H9 (cell line): ENCODE measurements at regions not wholly inside any gene's neighbourhood (a gene's known extent, or its start where the extent isn't known, plus 50 kb on each side); places are given as distances from the start of the nearest gene placed in this dataset.

ENCODE experiments used
- DNase-seq: peaks from one replicate; pipeline ENCODE4 v3.0.0-alpha.2; 2017
- H2AFZ ChIP-seq: one replicate; pipeline ENCODE4 v1.6.1; 2013; ENCODE audit warnings: mild to moderate bottlenecking, low read length, control low read depth, moderate library complexity
- H2AK5ac ChIP-seq: 2 replicates; pipeline ENCODE4 v1.6.1; 2013; ENCODE audit warnings: low read length, control low read depth, mixed read lengths; ENCODE audit not compliant: insufficient read length
- H2BK120ac ChIP-seq: one replicate; pipeline ENCODE4 v1.6.1; 2013; ENCODE audit warnings: low read depth, mild to moderate bottlenecking, low read length, control low read depth, inconsistent platforms; ENCODE audit not compliant: poor library complexity, severe bottlenecking
- H2BK12ac ChIP-seq: 2 replicates; pipeline ENCODE4 v1.6.1; 2013; ENCODE audit warnings: low read length, control low read depth, mixed read lengths, low read depth; ENCODE audit not compliant: insufficient read length
- H2BK15ac ChIP-seq: 2 replicates; pipeline ENCODE4 v1.6.1; 2013; ENCODE audit warnings: low read depth, low read length, control low read depth
- H2BK20ac ChIP-seq: one replicate; pipeline ENCODE4 v1.6.1; 2013; ENCODE audit warnings: low read depth, mild to moderate bottlenecking, low read length, control low read depth, inconsistent platforms; ENCODE audit not compliant: poor library complexity, severe bottlenecking
- H2BK5ac ChIP-seq: 2 replicates; pipeline ENCODE4 v1.6.1; 2013; ENCODE audit warnings: low read length, control low read depth, mixed read lengths; ENCODE audit not compliant: insufficient read length
- H3K14ac ChIP-seq: 2 replicates; pipeline ENCODE4 v1.6.1; 2013; ENCODE audit warnings: low read length, control low read depth; ENCODE audit not compliant: insufficient read depth
- H3K18ac ChIP-seq: 2 replicates; pipeline ENCODE4 v1.6.1; 2013; ENCODE audit warnings: low read depth, mild to moderate bottlenecking, mixed read lengths, low read length, control low read depth; ENCODE audit not compliant: insufficient read length
- H3K23ac ChIP-seq: 2 replicates; pipeline ENCODE4 v1.6.1; 2013; ENCODE audit warnings: low read length, control low read depth, mixed read lengths, low read depth; ENCODE audit not compliant: insufficient read length
- H3K23me2 ChIP-seq: 2 replicates; pipeline ENCODE4 v1.6.1; 2013; ENCODE audit warnings: low read depth, mild to moderate bottlenecking, mixed read lengths, low read length, control low read depth; ENCODE audit not compliant: insufficient read length, poor library complexity, severe bottlenecking
- H3K27ac ChIP-seq: 2 replicates; pipeline ENCODE4 v1.5.1; 2013; ENCODE audit warnings: low read length, control low read depth, mixed read lengths, low read depth; ENCODE audit not compliant: insufficient read length
- H3K27me3 ChIP-seq: 2 replicates; pipeline ENCODE4 v1.6.1; 2013; ENCODE audit warnings: low read length, control low read depth, inconsistent platforms; ENCODE audit not compliant: insufficient read depth
- H3K4ac ChIP-seq: 2 replicates; pipeline ENCODE4 v1.6.1; 2013; ENCODE audit warnings: low read depth, mild to moderate bottlenecking, control low read depth, inconsistent platforms, low read length, moderate library complexity
- H3K4me1 ChIP-seq: 2 replicates; pipeline ENCODE4 v1.6.1; 2013; ENCODE audit warnings: low read length, control low read depth, inconsistent platforms; ENCODE audit not compliant: insufficient read depth
- H3K4me2 ChIP-seq: 2 replicates; pipeline ENCODE4 v1.6.1; 2013; ENCODE audit warnings: low read length, control low read depth, mixed read lengths; ENCODE audit not compliant: insufficient read length, insufficient read depth
- H3K56ac ChIP-seq: 2 replicates; pipeline ENCODE4 v1.6.1; 2013; ENCODE audit warnings: low read depth, mild to moderate bottlenecking, mixed read lengths, low read length, control low read depth; ENCODE audit not compliant: insufficient read length
- H3K79me1 ChIP-seq: 2 replicates; pipeline ENCODE4 v1.6.1; 2013; ENCODE audit warnings: low read depth, mild to moderate bottlenecking, moderate library complexity, low read length, control low read depth, inconsistent platforms; ENCODE audit not compliant: insufficient read depth, poor library complexity, severe bottlenecking
- H3K79me2 ChIP-seq: 2 replicates; pipeline ENCODE4 v1.6.1; 2013; ENCODE audit warnings: low read length, control low read depth, inconsistent platforms; ENCODE audit not compliant: insufficient read depth
- H3K9ac ChIP-seq: 2 replicates; pipeline ENCODE4 v1.6.1; 2013; ENCODE audit warnings: low read length, control low read depth, mixed read lengths; ENCODE audit not compliant: insufficient read length; ENCODE audit errors: extremely low read depth
- H3K9me3 ChIP-seq: one replicate; pipeline ENCODE4 v1.6.1; 2013; ENCODE audit warnings: low read depth, low read length, inconsistent platforms; ENCODE audit not compliant: control insufficient read depth
- H3T11ph ChIP-seq: one replicate; pipeline ENCODE4 v1.6.1; 2013; ENCODE audit warnings: mild to moderate bottlenecking, low read length, control low read depth, inconsistent platforms
- H4K20me1 ChIP-seq: one replicate; pipeline ENCODE4 v1.6.1; 2013; ENCODE audit not compliant: control insufficient read depth, insufficient read length, insufficient read depth
- H4K5ac ChIP-seq: 2 replicates; pipeline ENCODE4 v1.6.1; 2013; ENCODE audit warnings: low read depth, mild to moderate bottlenecking, mixed read lengths, low read length, control low read depth; ENCODE audit not compliant: insufficient read length
- H4K8ac ChIP-seq: replicated peaks from 2 replicates; pipeline ENCODE4 v1.6.1; 2013; ENCODE audit warnings: low read length, control low read depth, mixed read lengths, low read depth; ENCODE audit not compliant: insufficient read length
- H4K91ac ChIP-seq: 2 replicates; pipeline ENCODE4 v1.6.1; 2013; ENCODE audit warnings: low read depth, mild to moderate bottlenecking, moderate library complexity, mixed read lengths, low read length, control low read depth; ENCODE audit not compliant: insufficient read length
- H3K27ac Mint-ChIP-seq, 3 experiments: 2 replicates in 2 of 3; 3 replicates in 1 of 3; pipeline ENCODE4 v1.8.0; 2020 to 2021; ENCODE audit warnings: mixed read lengths in 3 of 3, mild to moderate bottlenecking in 1 of 3, moderate library complexity in 1 of 3
- H3K27me3 Mint-ChIP-seq: 2 replicates; pipeline ENCODE4 v1.8.0; 2021; ENCODE audit warnings: low read depth, mild to moderate bottlenecking, moderate library complexity, mixed read lengths
- H3K36me3 Mint-ChIP-seq, 3 experiments: 2 replicates in 2 of 3; 3 replicates in 1 of 3; pipeline ENCODE4 v1.8.0; 2020 to 2021; ENCODE audit warnings: low read depth in 3 of 3, mixed read lengths in 3 of 3; ENCODE audit not compliant: insufficient read depth in 1 of 3
- H3K4me1 Mint-ChIP-seq, 2 experiments: 2 replicates each; pipeline ENCODE4 v1.8.0; 2020; ENCODE audit warnings: mixed read lengths in 2 of 2
- H3K4me3 Mint-ChIP-seq, 2 experiments: 2 replicates in 1 of 2; 3 replicates in 1 of 2; pipeline ENCODE4 v1.8.0; 2020 to 2021; ENCODE audit warnings: mild to moderate bottlenecking in 2 of 2, mixed read lengths in 2 of 2, moderate library complexity in 1 of 2
- H3K9me3 Mint-ChIP-seq, 2 experiments: 2 replicates in 1 of 2; 3 replicates in 1 of 2; pipeline ENCODE4 v1.8.0; 2020; ENCODE audit warnings: mild to moderate bottlenecking in 2 of 2, mixed read lengths in 2 of 2, moderate library complexity in 1 of 2
- CTCF ChIP-seq: fragments of 200-600 bp; sonication (generic); conservative IDR thresholded peaks from 3 replicates; pipeline ENCODE4 v1.8.0; 2021; ENCODE audit warnings: antibody characterized with exemption, mild to moderate bottlenecking
- WGBS: extraction: QIAGEN DNeasy Blood & Tissue Kit; methylation state at CpG from one replicate; pipeline ENCODE4 v1.1.7; 2013; ENCODE audit warnings: missing lambda C conversion rate, low lambda C conversion rate, mixed read lengths; ENCODE audit not compliant: insufficient read length; ENCODE audit errors: extremely low coverage; 5-methylcytosine and 5-hydroxymethylcytosine counted together

GRCh38 chr1:244286341-244286740, 165.4 kb downstream of the ADSS2 start:
- Mint-ChIP-seq H3K27me3 (no peaks in the 10 kb centered on the region; the same call in 1 of the 2 replicates), H3K27ac (no peak overlapping the region), H3K4me1 (no peaks in the 10 kb centered on the region), H3K36me3 (peaks cover 0 to 5% (median 0%) of the 10 kb centered on the region in 3 experiments; a peak in 3 of 7 replicates), H3K4me3 (no peak overlapping the region), H3K9me3 (peaks cover 3 to 4% of the 10 kb centered on the region in 2 experiments; a peak in 2 of 5 replicates)
- Histone ChIP-seq H4K5ac (no peak overlapping the region), H3K23me2 (no peaks in the 10 kb centered on the region), H2BK15ac (no peak overlapping the region), H2BK12ac (no peak overlapping the region), H2BK5ac (no peak overlapping the region), H4K91ac (no peak overlapping the region), H2AFZ (no peak overlapping the region), H3K4me2 (no peak overlapping the region), H4K8ac (no peak overlapping the region), H3K14ac (no peak overlapping the region), H3K79me2 (no peaks in the 10 kb centered on the region), H3T11ph (no peak overlapping the region), H3K23ac (no peak overlapping the region), H3K27ac (no peak overlapping the region), H3K4me1 (no peaks in the 10 kb centered on the region), H3K56ac (no peak overlapping the region), H2BK20ac (no peak overlapping the region), H2AK5ac (no peak overlapping the region), H2BK120ac (no peak overlapping the region), H3K4ac (no peak overlapping the region), H3K9me3 (no peaks in the 10 kb centered on the region), H3K18ac (no peak overlapping the region), H3K9ac (no peak overlapping the region), H3K27me3 (no peaks in the 10 kb centered on the region), H4K20me1 (no peaks in the 10 kb centered on the region), H3K79me1 (no peaks in the 10 kb centered on the region)
- no peak for TF ChIP-seq CTCF
- WGBS, result no CpG with 5 or more reads among the region's 5 CpGs
- DNase-seq, result no peak
